IMR-90 (cell line): ENCODE measurements at regions not wholly inside any gene's neighbourhood (a gene's known extent, or its start where the extent isn't known, plus 50 kb on each side); places are given as distances from the start of the nearest gene placed in this dataset.

Experiments used
- ATAC-seq: fragments of 200-7000 bp; cut with Tn5 transposase; 2 replicates; pipeline ENCODE4 v1.9.1; 2020; ENCODE audit warnings: low read depth, mild to moderate bottlenecking, moderate library complexity
- BruUV-seq: library from RNA; stranded (reverse); fragments of 400-500 nt; replicated peaks from 2 replicates; lab custom pipeline; 2021; lab: Mats Ljungman, UMichigan
- CTCF ChIA-PET: fragments of 300-600 bp; formaldehyde crosslinking; extraction: SDS; loops from one replicate; lab custom pipeline; 2021; ENCODE audit warnings: antibody characterized with exemption; lab: Yijun Ruan, JAX
- POLR2A ChIA-PET: fragments of 300-600 bp; sonication (Branson Sonifier 250); formaldehyde crosslinking; loops from one replicate; lab custom pipeline; 2022; ENCODE audit warnings: antibody characterized with exemption; ENCODE audit not compliant: unreplicated experiment; lab: Charles Lee
- DNase-seq: peaks from one replicate; pipeline ENCODE4 v3.0.0; 2013
- H2AFZ ChIP-seq: replicated peaks from 2 replicates; pipeline ENCODE3; 2013; ENCODE audit warnings: low read length, mild to moderate bottlenecking; ENCODE audit not compliant: poor library complexity
- H2AK5ac ChIP-seq: 2 replicates; pipeline ENCODE4 v1.6.1; 2013; ENCODE audit warnings: low read depth, low read length, inconsistent platforms
- H2AK9ac ChIP-seq: replicated peaks from 2 replicates; pipeline ENCODE3; 2013; ENCODE audit warnings: mild to moderate bottlenecking, low read depth, low read length, moderate library complexity; ENCODE audit not compliant: poor library complexity
- H2BK120ac ChIP-seq: 2 replicates; pipeline ENCODE4 v1.6.1; 2013; ENCODE audit warnings: low read depth, low read length, inconsistent platforms
- H2BK15ac ChIP-seq: 3 replicates; pipeline ENCODE4 v1.6.1; 2013; ENCODE audit warnings: low read depth, low read length, inconsistent platforms
- H2BK20ac ChIP-seq: 2 replicates; pipeline ENCODE4 v1.6.1; 2013; ENCODE audit warnings: low read depth, mild to moderate bottlenecking, inconsistent platforms, low read length, moderate library complexity
- H2BK5ac ChIP-seq: 2 replicates; pipeline ENCODE4 v1.6.1; 2013; ENCODE audit warnings: mild to moderate bottlenecking, low read depth, low read length, inconsistent platforms; ENCODE audit not compliant: poor library complexity, severe bottlenecking
- H3K14ac ChIP-seq: replicated peaks from 2 replicates; pipeline ENCODE4 v1.6.1; 2013; ENCODE audit warnings: low read depth, low read length, inconsistent platforms
- H3K18ac ChIP-seq: 2 replicates; pipeline ENCODE4 v1.6.1; 2013; ENCODE audit warnings: low read depth, low read length, control low read depth
- H3K23ac ChIP-seq: 2 replicates; pipeline ENCODE4 v1.6.1; 2013; ENCODE audit warnings: low read depth, low read length, inconsistent platforms
- H3K27ac ChIP-seq: 2 replicates; pipeline ENCODE4 v1.5.1; 2013; ENCODE audit warnings: mild to moderate bottlenecking, control low read depth, low read length; ENCODE audit not compliant: insufficient read depth
- H3K27me3 ChIP-seq: 2 replicates; pipeline ENCODE4 v1.6.1; 2013; ENCODE audit warnings: low read length; ENCODE audit not compliant: control insufficient read depth, insufficient read depth
- H3K36me3 ChIP-seq: 2 replicates; pipeline ENCODE4 v1.6.1; 2013; ENCODE audit warnings: low read length, mixed read lengths; ENCODE audit not compliant: control insufficient read depth, insufficient read depth
- H3K4ac ChIP-seq: 2 replicates; pipeline ENCODE4 v1.6.1; 2013; ENCODE audit warnings: low read depth, low read length, inconsistent platforms
- H3K4me1 ChIP-seq: 2 replicates; pipeline ENCODE4 v1.6.1; 2013; ENCODE audit warnings: low read length, mixed read lengths; ENCODE audit not compliant: control insufficient read depth, insufficient read depth
- H3K4me2 ChIP-seq: 2 replicates; pipeline ENCODE4 v1.6.1; 2013; ENCODE audit warnings: low read depth, mild to moderate bottlenecking, control low read depth, low read length, moderate library complexity
- H3K4me3 ChIP-seq: 2 replicates; pipeline ENCODE4 v1.5.1; 2013; ENCODE audit warnings: low read depth, mild to moderate bottlenecking, control low read depth, low read length, moderate library complexity; ENCODE audit not compliant: insufficient read depth
- H3K56ac ChIP-seq: 2 replicates; pipeline ENCODE4 v1.6.1; 2013; ENCODE audit warnings: low read length, inconsistent platforms; ENCODE audit not compliant: insufficient read depth; ENCODE audit errors: extremely low read depth
- H3K79me1 ChIP-seq, 2 experiments: 2 replicates each; pipeline ENCODE4 v1.6.1; 2013; ENCODE audit warnings: low read length in 2 of 2, inconsistent platforms in 1 of 2, low read depth in 1 of 2
- H3K9ac ChIP-seq: 2 replicates; pipeline ENCODE4 v1.6.1; 2013; ENCODE audit warnings: low read depth, low read length, control low read depth
- H3K9me1 ChIP-seq: 2 replicates; pipeline ENCODE4 v1.6.1; 2013; ENCODE audit warnings: low read length, inconsistent platforms; ENCODE audit not compliant: insufficient read depth
- H3K9me3 ChIP-seq: 2 replicates; pipeline ENCODE4 v1.6.1; 2013; ENCODE audit warnings: low read length; ENCODE audit not compliant: control insufficient read depth, insufficient read depth
- H4K20me1 ChIP-seq: 2 replicates; pipeline ENCODE4 v1.6.1; 2013; ENCODE audit warnings: low read length, inconsistent platforms; ENCODE audit not compliant: insufficient read depth
- H4K5ac ChIP-seq: 2 replicates; pipeline ENCODE4 v1.6.1; 2013; ENCODE audit warnings: mild to moderate bottlenecking, low read depth, low read length, control low read depth
- H4K8ac ChIP-seq, 2 experiments: 2 replicates each; pipeline ENCODE4 v1.6.1; 2013; ENCODE audit warnings: low read depth in 2 of 2, low read length in 2 of 2, control low read depth in 1 of 2, inconsistent platforms in 1 of 2
- H4K91ac ChIP-seq: 2 replicates; pipeline ENCODE4 v1.6.1; 2013; ENCODE audit warnings: low read depth, low read length, inconsistent platforms; ENCODE audit not compliant: insufficient read depth
- BHLHE40 ChIP-seq: fragments of 150-350 bp; IDR thresholded peaks from 2 replicates; pipeline ENCODE4 v1.6.1; 2016; ENCODE audit warnings: mild to moderate bottlenecking, low read depth, low read length
- CEBPB ChIP-seq: IDR thresholded peaks from 2 replicates; pipeline ENCODE4 v1.6.1; 2012; ENCODE audit warnings: low read depth, low read length, improper control_type of control experiment
- CHD1 ChIP-seq: IDR thresholded peaks from 2 replicates; pipeline ENCODE4 v1.6.1; 2012; ENCODE audit warnings: low read depth, low read length, improper control_type of control experiment
- FOS ChIP-seq: fragments of 150-350 bp; IDR thresholded peaks from 2 replicates; pipeline ENCODE4 v1.6.1; 2016; ENCODE audit warnings: low read depth, low read length
- MAFK ChIP-seq: IDR thresholded peaks from 2 replicates; pipeline ENCODE4 v1.6.1; 2012; ENCODE audit warnings: low read depth, low read length, improper control_type of control experiment
- MAZ ChIP-seq: IDR thresholded peaks from 2 replicates; pipeline ENCODE4 v1.6.1; 2012; ENCODE audit warnings: low read depth, mild to moderate bottlenecking, low read length, improper control_type of control experiment, moderate library complexity, borderline replicate concordance
- MXI1 ChIP-seq: IDR thresholded peaks from 2 replicates; pipeline ENCODE4 v1.6.1; 2012; ENCODE audit warnings: low read depth, mild to moderate bottlenecking, low read length, moderate library complexity, borderline replicate concordance
- NFE2L2 ChIP-seq: fragments of 150-350 bp; IDR thresholded peaks from 2 replicates; pipeline ENCODE4 v1.6.1; 2016; ENCODE audit warnings: low read depth, mild to moderate bottlenecking, low read length
- POLR2A ChIP-seq: IDR thresholded peaks from 2 replicates; pipeline ENCODE4 v1.6.1; 2012; ENCODE audit warnings: mild to moderate bottlenecking, low read depth, low read length
- RAD21 ChIP-seq: IDR thresholded peaks from 2 replicates; pipeline ENCODE4 v1.6.1; 2012; ENCODE audit warnings: low read length, improper control_type of control experiment
- RCOR1 ChIP-seq: IDR thresholded peaks from 2 replicates; pipeline ENCODE4 v1.6.1; 2012; ENCODE audit warnings: mild to moderate bottlenecking, low read length, improper control_type of control experiment; ENCODE audit not compliant: insufficient replicate concordance
- RFX5 ChIP-seq: IDR thresholded peaks from 2 replicates; pipeline ENCODE4 v1.8.0; 2012; ENCODE audit warnings: low read depth, mild to moderate bottlenecking, low read length, moderate library complexity
- WGBS, 2 experiments: methylation state at CpG; one replicate each; pipeline versions ENCODE4 v1.1.5 to v1.1.7; 2013; ENCODE audit warnings: missing lambda C conversion rate in 2 of 2; ENCODE audit not compliant: insufficient read length in 1 of 2; ENCODE audit errors: extremely low coverage in 2 of 2; 5-methylcytosine and 5-hydroxymethylcytosine counted together
- dilution Hi-C: fragments of 300-500 bp; cut with HindIII; formaldehyde crosslinking; loops from one replicate; pipeline ENCODE4 v1.14.3; 2018; ENCODE audit warnings: low sequenced_read_pairs; ENCODE audit not compliant: unreplicated experiment
- in situ Hi-C: fragments of 300-500 bp; cut with MboI; formaldehyde crosslinking; loops from 3 replicates; pipeline ENCODE4 v1.14.3; 2019; ENCODE audit warnings: low sequenced_read_pairs, inconsistent platforms, mixed read lengths
- intact Hi-C: fragments of 100-400 bp; cut with micrococcal nuclease; formaldehyde crosslinking; loops from 2 replicates; pipeline ENCODE4 v1.10.0; 2022
- TF ChIP-seq, protein P1 (sequence below): fragments of 150-350 bp; IDR thresholded peaks from 2 replicates; pipeline ENCODE4 v1.6.1; 2017; ENCODE audit warnings: mild to moderate bottlenecking, antibody characterized with exemption, low read length, low read depth
- TF ChIP-seq, protein P2 (sequence below): fragments of 150-350 bp; IDR thresholded peaks from 2 replicates; pipeline ENCODE4 v1.6.1; 2016; ENCODE audit warnings: low read depth, mild to moderate bottlenecking, low read length, moderate library complexity, borderline replicate concordance
- TF ChIP-seq, protein P3 (sequence below): conservative IDR thresholded peaks from 2 replicates; pipeline ENCODE4 v1.5.1; 2012; ENCODE audit warnings: mild to moderate bottlenecking, low read depth, low read length, improper control_type of control experiment

DNA sequence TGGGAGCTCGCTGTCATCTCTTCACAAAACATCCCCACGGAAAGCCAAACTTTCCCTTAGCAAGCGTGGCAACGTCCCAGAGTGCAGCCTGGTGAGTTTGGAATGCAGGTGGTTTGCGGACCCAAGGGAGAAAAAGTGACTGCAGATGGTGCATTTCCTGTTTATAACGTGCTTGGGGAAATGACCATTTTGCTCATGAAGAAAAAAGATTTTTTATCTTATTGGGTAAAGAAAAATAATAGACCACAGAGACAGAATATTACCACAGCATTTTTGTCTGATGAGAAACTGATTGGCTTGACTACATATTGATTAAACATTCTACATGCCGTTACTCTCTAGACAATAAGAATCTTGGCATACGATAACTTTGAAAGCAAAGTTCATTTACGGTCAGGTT is 136.5 kb downstream of the COPS8 start:
- H4K8ac ChIP-seq, result peak overlapping the region; percentile 90 to 97; a peak in 3 of 4 replicates
- H3K36me3 ChIP-seq, result no peaks in the 10 kb centered on the region
- DNase-seq (peak; percentile 98), ATAC-seq (peak; percentile 38)
- peak overlapping the region; percentile 98 for H3K18ac ChIP-seq
- H3K79me1 ChIP-seq, result peaks cover 0 to 15% of the 10 kb centered on the region in 2 experiments; a peak in 2 of 4 replicates
- peaks cover 28% of the 10 kb centered on the region for H3K4me1 ChIP-seq
- H4K20me1 ChIP-seq, result no peaks in the 10 kb centered on the region
- no peak overlapping the region for H2AK9ac ChIP-seq
- peak overlapping the region; percentile 96 for H3K56ac ChIP-seq
- H4K5ac ChIP-seq, result peak overlapping the region; percentile 94
- no peak overlapping the region for H2AFZ ChIP-seq
- no peak overlapping the region for H3K4me3 ChIP-seq
- no peaks in the 10 kb centered on the region for H3K9me3 ChIP-seq
- peak overlapping the region; percentile 100 for H2BK20ac ChIP-seq
- ChIA-PET POLR2A (interaction anchor here (0.6 to 2.5 kb wide), 6 partner anchors 20 to 192 kb away, joined by 3 to 11 read pairs (median 3); partner anchors contain the start of gene COL6A3), CTCF (interaction anchor here (0.7 kb wide), 1 partner anchor 37 kb away, joined by 3 read pairs; no protein-coding TSS in a partner anchor)
- H2AK5ac ChIP-seq, result peak overlapping the region; percentile 83; the same call in 1 of the 2 replicates
- peak overlapping the region; percentile 93; the same call in 2 of the 3 replicates for H2BK15ac ChIP-seq
- H2BK120ac ChIP-seq, result peak overlapping the region; percentile 100
- H3K9me1 ChIP-seq, result peaks cover 15% of the 10 kb centered on the region
- dilution Hi-C loops, result no loop called here
- H3K4ac ChIP-seq, result peak overlapping the region; percentile 100
- intact Hi-C loops, result loop anchor here (1.0 to 2.0 kb wide), 3 partner anchors 35 to 58 kb away; no protein-coding TSS in a partner anchor
- in situ Hi-C loops, result no loop called here
- peak overlapping the region; percentile 75 for H3K14ac ChIP-seq
- H4K91ac ChIP-seq, result peak overlapping the region; percentile 99
- no peaks in the 10 kb centered on the region for H3K27me3 ChIP-seq
- H3K9ac ChIP-seq, result peak overlapping the region; percentile 77
- peak overlapping the region; percentile 95 for H2BK5ac ChIP-seq
- peak overlapping the region; percentile 99 for H3K27ac ChIP-seq
- no TSS peak for BruUV-seq
- 0% methylated on average over 1 of the region's 9 CpGs; no CpG with 5 or more reads in 1 of the 2 experiments for WGBS, 2 experiments
- no peak overlapping the region; the same call in 1 of the 2 replicates for H3K4me2 ChIP-seq
- peak overlapping the region; percentile 78; the same call in 1 of the 2 replicates for H3K23ac ChIP-seq
- TF ChIP-seq BHLHE40, result 0 out of 2 replicates have a peak, but pooled peaks have one; percentile 26
- no peak for TF ChIP-seq MAZ
- no peak for TF ChIP-seq POLR2A
- peak; percentile 13; the same call in 1 of the 2 replicates for TF ChIP-seq CEBPB
- TF ChIP-seq, protein P1, sequence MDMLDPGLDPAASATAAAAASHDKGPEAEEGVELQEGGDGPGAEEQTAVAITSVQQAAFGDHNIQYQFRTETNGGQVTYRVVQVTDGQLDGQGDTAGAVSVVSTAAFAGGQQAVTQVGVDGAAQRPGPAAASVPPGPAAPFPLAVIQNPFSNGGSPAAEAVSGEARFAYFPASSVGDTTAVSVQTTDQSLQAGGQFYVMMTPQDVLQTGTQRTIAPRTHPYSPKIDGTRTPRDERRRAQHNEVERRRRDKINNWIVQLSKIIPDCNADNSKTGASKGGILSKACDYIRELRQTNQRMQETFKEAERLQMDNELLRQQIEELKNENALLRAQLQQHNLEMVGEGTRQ, result no peak
- peak; percentile 29 for TF ChIP-seq RAD21
- TF ChIP-seq MXI1, result no peak
- 0 out of 2 replicates have a peak, but pooled peaks have one; percentile 16 for TF ChIP-seq MAFK
- peak; percentile 52 for TF ChIP-seq FOS
- TF ChIP-seq, protein P2, sequence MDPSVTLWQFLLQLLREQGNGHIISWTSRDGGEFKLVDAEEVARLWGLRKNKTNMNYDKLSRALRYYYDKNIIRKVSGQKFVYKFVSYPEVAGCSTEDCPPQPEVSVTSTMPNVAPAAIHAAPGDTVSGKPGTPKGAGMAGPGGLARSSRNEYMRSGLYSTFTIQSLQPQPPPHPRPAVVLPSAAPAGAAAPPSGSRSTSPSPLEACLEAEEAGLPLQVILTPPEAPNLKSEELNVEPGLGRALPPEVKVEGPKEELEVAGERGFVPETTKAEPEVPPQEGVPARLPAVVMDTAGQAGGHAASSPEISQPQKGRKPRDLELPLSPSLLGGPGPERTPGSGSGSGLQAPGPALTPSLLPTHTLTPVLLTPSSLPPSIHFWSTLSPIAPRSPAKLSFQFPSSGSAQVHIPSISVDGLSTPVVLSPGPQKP, result no peak
- TF ChIP-seq CHD1, result no peak
- TF ChIP-seq RCOR1, result no peak
- TF ChIP-seq RFX5, result no peak
- TF ChIP-seq, protein P3, sequence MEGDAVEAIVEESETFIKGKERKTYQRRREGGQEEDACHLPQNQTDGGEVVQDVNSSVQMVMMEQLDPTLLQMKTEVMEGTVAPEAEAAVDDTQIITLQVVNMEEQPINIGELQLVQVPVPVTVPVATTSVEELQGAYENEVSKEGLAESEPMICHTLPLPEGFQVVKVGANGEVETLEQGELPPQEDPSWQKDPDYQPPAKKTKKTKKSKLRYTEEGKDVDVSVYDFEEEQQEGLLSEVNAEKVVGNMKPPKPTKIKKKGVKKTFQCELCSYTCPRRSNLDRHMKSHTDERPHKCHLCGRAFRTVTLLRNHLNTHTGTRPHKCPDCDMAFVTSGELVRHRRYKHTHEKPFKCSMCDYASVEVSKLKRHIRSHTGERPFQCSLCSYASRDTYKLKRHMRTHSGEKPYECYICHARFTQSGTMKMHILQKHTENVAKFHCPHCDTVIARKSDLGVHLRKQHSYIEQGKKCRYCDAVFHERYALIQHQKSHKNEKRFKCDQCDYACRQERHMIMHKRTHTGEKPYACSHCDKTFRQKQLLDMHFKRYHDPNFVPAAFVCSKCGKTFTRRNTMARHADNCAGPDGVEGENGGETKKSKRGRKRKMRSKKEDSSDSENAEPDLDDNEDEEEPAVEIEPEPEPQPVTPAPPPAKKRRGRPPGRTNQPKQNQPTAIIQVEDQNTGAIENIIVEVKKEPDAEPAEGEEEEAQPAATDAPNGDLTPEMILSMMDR, result no peak
- no peak for TF ChIP-seq NFE2L2
